Muscle layer of duodenum (tissue), 2 donors: ENCODE measurements at regions not wholly inside any gene's neighbourhood (a gene's known extent, or its start where the extent isn't known, plus 50 kb on each side); places are given as distances from the start of the nearest gene placed in this dataset.
"Not testable (repeated sequence)": the region's sequence is repeated elsewhere in the genome, so short reads cannot be mapped to it uniquely, and the experiment has no call there.

Experiments used
- H3K27ac ChIP-seq: one replicate; pipeline ENCODE4 v1.7.0; 2013; ENCODE audit warnings: mild to moderate bottlenecking, low read length
- H3K27me3 ChIP-seq: one replicate; pipeline ENCODE4 v1.7.0; 2013; ENCODE audit warnings: low read depth, mild to moderate bottlenecking, control low read depth, low read length
- H3K36me3 ChIP-seq, 2 donors: one replicate each; pipeline ENCODE4 v1.7.0; 2013; ENCODE audit warnings: low read length in 2 of 2, control low read depth in 1 of 2, mild to moderate bottlenecking in 1 of 2; ENCODE audit not compliant: insufficient read depth in 2 of 2, control insufficient read depth in 1 of 2
- H3K4me1 ChIP-seq, 2 donors: one replicate each; pipeline ENCODE4 v1.7.0; 2013; ENCODE audit warnings: low read length in 2 of 2, mild to moderate bottlenecking in 2 of 2, control low read depth in 1 of 2, moderate library complexity in 1 of 2; ENCODE audit not compliant: insufficient read depth in 2 of 2, control insufficient read depth in 1 of 2
- H3K4me3 ChIP-seq, 2 donors: one replicate each; pipeline ENCODE4 v1.7.0; 2013; ENCODE audit warnings: low read length in 2 of 2, low read depth in 1 of 2, mild to moderate bottlenecking in 1 of 2
- H3K9me3 ChIP-seq, 2 donors: one replicate each; pipeline ENCODE4 v1.7.0; 2013; ENCODE audit warnings: low read length in 2 of 2, control low read depth in 1 of 2, mild to moderate bottlenecking in 1 of 2; ENCODE audit not compliant: control insufficient read depth in 1 of 2
- donor health status: healthy.

GRCh38 chr2:111451692-111452199 lies 331.0 kb downstream of the BCL2L11 start:
- H3K4me3 ChIP-seq, H3K27ac ChIP-seq, H3K4me1 ChIP-seq, H3K27me3 ChIP-seq, H3K9me3 ChIP-seq, H3K36me3 ChIP-seq: not testable (repeated sequence)

GRCh38 chr2:111452208-111452607 lies 331.5 kb downstream of the BCL2L11 start:
- not testable (repeated sequence) for H3K27ac ChIP-seq, H3K4me1 ChIP-seq, H3K4me3 ChIP-seq, H3K36me3 ChIP-seq, H3K27me3 ChIP-seq, H3K9me3 ChIP-seq

- not testable (repeated sequence) for H3K27ac ChIP-seq, H3K4me3 ChIP-seq, H3K27me3 ChIP-seq, H3K9me3 ChIP-seq, H3K36me3 ChIP-seq, H3K4me1 ChIP-seq
These were observed 332.6 kb downstream of the BCL2L11 start for GRCh38 chr2:111453308-111453707.

- not testable (repeated sequence) for H3K4me3 ChIP-seq, H3K27ac ChIP-seq, H3K9me3 ChIP-seq, H3K36me3 ChIP-seq, H3K4me1 ChIP-seq, H3K27me3 ChIP-seq
These were observed 333.1 kb downstream of the BCL2L11 start for GRCh38 chr2:111453816-111454215.

GRCh38 chr2:111454404-111454803 lies 333.7 kb downstream of the BCL2L11 start:
- not testable (repeated sequence) for H3K4me3 ChIP-seq, H3K27me3 ChIP-seq, H3K9me3 ChIP-seq, H3K4me1 ChIP-seq, H3K36me3 ChIP-seq, H3K27ac ChIP-seq

- H3K27me3 ChIP-seq, H3K4me1 ChIP-seq, H3K4me3 ChIP-seq, H3K36me3 ChIP-seq, H3K27ac ChIP-seq, H3K9me3 ChIP-seq: not testable (repeated sequence)
These were observed 334.6 kb downstream of the BCL2L11 start for GRCh38 chr2:111455016-111456015.

- not testable (repeated sequence) for H3K9me3 ChIP-seq, H3K36me3 ChIP-seq, H3K4me3 ChIP-seq, H3K27ac ChIP-seq, H3K4me1 ChIP-seq, H3K27me3 ChIP-seq
These were observed 336.5 kb downstream of the BCL2L11 start for GRCh38 chr2:111457191-111457590.

- H3K9me3 ChIP-seq, H3K36me3 ChIP-seq, H3K27me3 ChIP-seq, H3K27ac ChIP-seq, H3K4me3 ChIP-seq, H3K4me1 ChIP-seq: not testable (repeated sequence)
These were observed 340.2 kb downstream of the BCL2L11 start for GRCh38 chr2:111460901-111461300.

GRCh38 chr2:111461831-111462230 lies 341.1 kb downstream of the BCL2L11 start:
- not testable (repeated sequence) for H3K27me3 ChIP-seq, H3K36me3 ChIP-seq, H3K9me3 ChIP-seq, H3K27ac ChIP-seq, H3K4me1 ChIP-seq, H3K4me3 ChIP-seq

GRCh38 chr2:111462572-111462971 lies 341.9 kb downstream of the BCL2L11 start:
- H3K36me3 ChIP-seq, H3K4me1 ChIP-seq, H3K9me3 ChIP-seq, H3K4me3 ChIP-seq, H3K27me3 ChIP-seq, H3K27ac ChIP-seq: not testable (repeated sequence)

GRCh38 chr2:111463238-111463848 lies 342.6 kb downstream of the BCL2L11 start:
- H3K4me3 ChIP-seq, H3K36me3 ChIP-seq, H3K9me3 ChIP-seq, H3K27me3 ChIP-seq, H3K27ac ChIP-seq, H3K4me1 ChIP-seq: not testable (repeated sequence)
